Large intestine (tissue), 3 donors: ENCODE measurements at regions not wholly inside any gene's neighbourhood (a gene's known extent, or its start where the extent isn't known, plus 50 kb on each side); places are given as distances from the start of the nearest gene placed in this dataset.

ENCODE experiments used
- DNase-seq, 2 donors: peaks; one replicate each; pipeline versions ENCODE4 v3.0.0 to v3.0.0-alpha.2; 2013
- H3K27ac ChIP-seq: one replicate; pipeline ENCODE4 v1.5.1; 2013; ENCODE audit warnings: low read length
- H3K27me3 ChIP-seq: 2 replicates; pipeline ENCODE4 v1.6.1; 2013; ENCODE audit warnings: low read length; ENCODE audit not compliant: control insufficient read depth, insufficient read depth
- H3K36me3 ChIP-seq: 2 replicates; pipeline ENCODE4 v1.6.1; 2013; ENCODE audit warnings: low read length; ENCODE audit not compliant: control insufficient read depth, insufficient read depth
- H3K4me1 ChIP-seq: one replicate; pipeline ENCODE4 v1.6.1; 2013; ENCODE audit warnings: low read length; ENCODE audit not compliant: control insufficient read depth, insufficient read depth
- H3K4me3 ChIP-seq: one replicate; pipeline ENCODE4 v1.5.1; 2013; ENCODE audit warnings: low read length
- H3K9me3 ChIP-seq: one replicate; pipeline ENCODE4 v1.6.1; 2013; ENCODE audit warnings: mild to moderate bottlenecking, low read depth, low read length, moderate library complexity; ENCODE audit not compliant: control insufficient read depth
- WGBS: methylation state at CpG from one replicate; pipeline ENCODE4 v1.1.5; 2013; ENCODE audit warnings: low lambda C conversion rate; ENCODE audit not compliant: insufficient coverage; 5-methylcytosine and 5-hydroxymethylcytosine counted together

GRCh38 chr2:123695426-123695825 lies 329.7 kb upstream of the CNTNAP5 start:
- Histone ChIP-seq H3K4me3 (no peak overlapping the region), H3K4me1 (no peaks in the 10 kb centered on the region), H3K27ac (no peak overlapping the region), H3K27me3 (no peaks in the 10 kb centered on the region), H3K36me3 (no peaks in the 10 kb centered on the region), H3K9me3 (no peaks in the 10 kb centered on the region)
- WGBS: no CpG with 5 or more reads among the region's 4 CpGs
- no peak for DNase-seq

- Histone ChIP-seq H3K36me3 (no peaks in the 10 kb centered on the region), H3K27me3 (no peaks in the 10 kb centered on the region), H3K27ac (no peak overlapping the region), H3K9me3 (no peaks in the 10 kb centered on the region), H3K4me1 (no peaks in the 10 kb centered on the region), H3K4me3 (no peak overlapping the region)
- WGBS: 88% methylated on average over 2 of the region's 4 CpGs
- no peak for DNase-seq
Observed at GRCh38 chr2:123696021-123696420, 329.1 kb upstream of the CNTNAP5 start.

DNA sequence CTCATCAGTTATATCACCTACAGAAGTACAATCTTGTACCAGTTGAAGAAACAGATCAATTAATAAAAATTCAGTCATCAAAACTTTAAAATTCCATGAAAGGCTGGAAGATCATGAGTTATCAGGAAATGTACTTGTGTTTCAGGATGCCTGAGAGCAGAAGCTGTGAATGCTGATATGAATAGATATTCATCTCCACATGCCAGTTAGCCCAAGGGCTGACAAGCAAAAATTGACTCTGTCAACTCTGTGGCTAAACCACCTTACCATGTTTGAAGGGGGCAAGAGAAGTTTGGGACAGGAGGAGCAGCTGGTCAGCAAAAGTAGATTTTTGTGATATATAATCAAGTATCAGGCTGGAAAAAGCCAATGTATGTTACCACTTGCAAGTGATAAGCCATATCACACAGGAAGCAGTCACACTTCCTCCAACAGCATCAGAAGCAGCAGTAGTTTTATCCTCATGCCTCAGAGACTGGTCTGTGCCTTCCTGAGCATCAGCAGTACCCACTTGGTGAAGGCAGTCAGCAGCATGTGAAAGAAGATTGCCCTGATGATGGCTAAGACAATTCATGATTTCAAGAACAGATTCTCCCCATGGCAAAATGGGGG lies 328.2 kb upstream of the CNTNAP5 start:
- Histone ChIP-seq H3K4me3 (no peak overlapping the region), H3K36me3 (no peaks in the 10 kb centered on the region), H3K9me3 (no peaks in the 10 kb centered on the region), H3K27ac (no peak overlapping the region), H3K4me1 (no peaks in the 10 kb centered on the region), H3K27me3 (no peaks in the 10 kb centered on the region)
- DNase-seq: no peak

GRCh38 chr2:123715467-123715982 lies 309.6 kb upstream of the CNTNAP5 start:
- WGBS: 100% methylated on average over 1 of the region's 3 CpGs
- no peaks in the 10 kb centered on the region for H3K27me3 ChIP-seq
- no peak overlapping the region for H3K27ac ChIP-seq
- DNase-seq: no peak
- no peaks in the 10 kb centered on the region for H3K9me3 ChIP-seq
- H3K4me3 ChIP-seq: no peak overlapping the region
- H3K36me3 ChIP-seq: no peaks in the 10 kb centered on the region
- H3K4me1 ChIP-seq: no peaks in the 10 kb centered on the region

DNA sequence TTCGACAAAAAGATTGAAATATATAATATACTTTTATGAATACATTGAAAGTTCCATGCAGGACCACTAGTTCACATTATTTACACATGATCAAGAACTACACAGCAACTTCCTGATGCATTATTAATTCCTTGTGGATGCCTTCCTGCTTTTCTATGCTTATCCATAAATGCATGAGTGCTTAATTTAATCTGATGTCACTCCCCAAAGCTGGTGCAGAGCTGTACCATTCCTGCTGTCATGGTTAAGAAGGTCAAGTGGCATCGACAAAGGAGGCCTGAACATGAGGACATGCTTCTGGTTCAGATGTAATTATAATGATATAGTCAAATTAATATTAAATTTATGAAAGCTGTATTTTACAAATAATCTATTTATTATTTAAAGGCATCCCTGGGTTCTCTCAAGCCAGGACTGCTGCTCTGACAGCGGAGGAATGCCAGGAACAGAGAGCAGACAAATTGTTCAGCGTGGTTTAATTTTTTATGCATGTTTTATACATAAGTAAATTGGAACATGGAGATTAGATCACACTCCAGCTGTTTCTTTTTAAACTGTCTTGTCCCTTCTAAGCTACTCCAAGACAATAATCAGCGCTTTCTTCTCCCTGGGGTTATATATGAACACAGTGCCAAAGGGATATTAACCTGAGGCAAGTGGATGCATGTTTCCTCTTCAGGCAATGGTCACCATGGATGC lies 307.3 kb upstream of the CNTNAP5 start:
- no peaks in the 10 kb centered on the region for H3K36me3 ChIP-seq
- H3K4me1 ChIP-seq: no peaks in the 10 kb centered on the region
- no peak for DNase-seq
- no peak overlapping the region for H3K27ac ChIP-seq
- H3K27me3 ChIP-seq: no peaks in the 10 kb centered on the region
- H3K9me3 ChIP-seq: no peaks in the 10 kb centered on the region
- WGBS: 80% methylated on average over 2 of the region's 5 CpGs
- H3K4me3 ChIP-seq: no peak overlapping the region

GRCh38 chr2:123720760-123721159 lies 304.3 kb upstream of the CNTNAP5 start:
- Histone ChIP-seq H3K9me3 (no peaks in the 10 kb centered on the region), H3K27me3 (no peaks in the 10 kb centered on the region), H3K4me3 (no peak overlapping the region), H3K27ac (no peak overlapping the region), H3K36me3 (no peaks in the 10 kb centered on the region), H3K4me1 (no peaks in the 10 kb centered on the region)
- 71% methylated on average over 1 of the region's 4 CpGs for WGBS
- DNase-seq: no peak

- Histone ChIP-seq H3K36me3 (no peaks in the 10 kb centered on the region), H3K4me3 (no peak overlapping the region), H3K27ac (no peak overlapping the region), H3K9me3 (no peaks in the 10 kb centered on the region), H3K27me3 (no peaks in the 10 kb centered on the region), H3K4me1 (no peaks in the 10 kb centered on the region)
- DNase-seq: no peak
- WGBS: 83% methylated on average over 1 of the region's 2 CpGs
Observed at GRCh38 chr2:123723706-123724105, 301.4 kb upstream of the CNTNAP5 start.

GRCh38 chr2:123732563-123732962 lies 292.5 kb upstream of the CNTNAP5 start:
- H3K27ac ChIP-seq: no peak overlapping the region
- no peaks in the 10 kb centered on the region for H3K9me3 ChIP-seq
- no peaks in the 10 kb centered on the region for H3K27me3 ChIP-seq
- no peaks in the 10 kb centered on the region for H3K4me1 ChIP-seq
- no peak overlapping the region for H3K4me3 ChIP-seq
- H3K36me3 ChIP-seq: no peaks in the 10 kb centered on the region
- DNase-seq: no peak

DNA sequence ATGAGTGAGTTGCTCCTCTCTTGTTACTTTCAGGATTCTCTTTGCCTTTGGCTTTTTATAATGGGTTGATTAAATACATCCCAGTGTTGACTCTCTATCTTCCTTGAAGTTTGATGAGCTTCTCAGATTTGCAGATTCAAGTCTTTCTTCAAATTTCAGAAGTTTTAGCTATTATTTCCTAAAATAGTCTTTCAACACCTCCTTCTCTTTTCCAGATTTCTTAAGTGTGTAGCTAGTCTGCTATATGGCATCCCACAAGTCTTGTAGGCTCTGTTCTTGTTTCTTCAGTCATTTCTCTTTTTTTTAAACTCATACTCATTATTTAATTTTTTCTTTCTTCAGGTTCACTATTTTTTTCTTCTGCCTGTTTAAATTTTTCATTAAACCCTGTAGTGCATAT lies 287.7 kb upstream of the CNTNAP5 start:
- Histone ChIP-seq H3K36me3 (no peaks in the 10 kb centered on the region), H3K4me1 (no peaks in the 10 kb centered on the region), H3K4me3 (no peak overlapping the region), H3K27ac (no peak overlapping the region), H3K27me3 (no peaks in the 10 kb centered on the region), H3K9me3 (no peaks in the 10 kb centered on the region)
- no peak for DNase-seq

DNA sequence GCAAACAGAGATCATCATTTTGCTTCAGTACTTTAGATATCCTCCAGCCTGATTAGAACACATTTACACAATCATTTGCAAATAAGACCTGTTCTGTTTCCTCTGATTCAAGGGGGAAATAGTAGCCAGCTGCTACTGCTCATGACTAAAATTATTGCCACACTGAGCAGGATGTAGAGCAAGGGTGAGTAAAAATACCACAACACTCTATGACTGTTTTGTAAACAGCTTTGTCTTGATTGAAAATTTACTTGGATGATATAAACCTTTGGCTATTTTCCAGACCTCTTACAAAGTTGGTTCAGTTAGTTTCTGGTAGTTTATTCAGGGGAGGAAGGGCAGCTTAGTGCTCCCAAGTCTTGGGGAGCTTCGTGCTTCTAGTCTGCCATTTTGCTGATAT lies 286.4 kb upstream of the CNTNAP5 start:
- no peaks in the 10 kb centered on the region for H3K27me3 ChIP-seq
- H3K4me1 ChIP-seq: no peaks in the 10 kb centered on the region
- DNase-seq: no peak
- H3K27ac ChIP-seq: no peak overlapping the region
- H3K9me3 ChIP-seq: no peaks in the 10 kb centered on the region
- WGBS: no CpG with 5 or more reads among the region's 1 CpG
- no peaks in the 10 kb centered on the region for H3K36me3 ChIP-seq
- no peak overlapping the region for H3K4me3 ChIP-seq

DNA sequence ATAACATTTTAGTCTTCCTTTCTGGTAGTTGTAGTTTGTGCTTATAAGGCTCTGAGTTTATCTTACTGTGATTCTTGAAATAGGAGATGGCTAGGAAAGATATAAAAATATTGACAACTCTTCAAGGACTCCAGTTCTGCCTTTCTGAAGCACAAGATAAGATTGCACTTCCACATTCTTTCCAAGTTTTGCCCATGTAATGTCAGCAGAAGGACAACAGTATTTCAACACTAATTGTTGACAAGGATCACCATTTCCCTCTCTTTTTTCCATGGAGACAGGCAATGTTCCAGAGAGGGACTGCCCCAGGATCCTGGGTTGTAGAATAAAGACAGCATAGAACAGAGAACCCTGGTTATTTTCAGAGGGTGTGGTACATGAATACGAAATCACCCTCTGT lies 279.1 kb upstream of the CNTNAP5 start:
- H3K4me1 ChIP-seq: no peaks in the 10 kb centered on the region

More for the DNA sequence above, 279.1 kb upstream of the CNTNAP5 start:
- WGBS: no CpG with 5 or more reads among the region's 1 CpG
- Histone ChIP-seq H3K27ac (no peak overlapping the region), H3K36me3 (no peaks in the 10 kb centered on the region), H3K9me3 (no peaks in the 10 kb centered on the region), H3K4me3 (no peak overlapping the region), H3K27me3 (no peaks in the 10 kb centered on the region)
- DNase-seq: no peak
